ENCODE measurements at regions not wholly inside any gene's neighbourhood (a gene's known extent, or its start where the extent isn't known, plus 50 kb on each side); places are given as distances from the start of the nearest gene placed in this dataset.

GRCh38 chr10:2761971-2762370 lies 305.4 kb upstream of the PFKP start:
- no peak for TF ChIP-seq POLR2A (IDR thresholded peaks at IDR 0.05; ENCODE audit: low read depth, low read length)
- no peak for TF ChIP-seq POLR2AphosphoS5 (IDR thresholded peaks at IDR 0.05; ENCODE audit: low read depth, low read length)
- no peak for TF ChIP-seq TAF1 (IDR thresholded peaks at IDR 0.05; ENCODE audit: borderline replicate concordance, low read depth, low read length)
- DNase-seq (ENCODE audit: insufficient read length), result no peak
- no peak for FAIRE-seq

- DNase-seq (ENCODE audit: insufficient read length) (no peak), FAIRE-seq (no peak)
- no peak for TF ChIP-seq POLR2AphosphoS5 (IDR thresholded peaks at IDR 0.05; ENCODE audit: low read depth, low read length)
- no peak for TF ChIP-seq TAF1 (IDR thresholded peaks at IDR 0.05; ENCODE audit: borderline replicate concordance, low read depth, low read length)
- no peak for TF ChIP-seq POLR2A (IDR thresholded peaks at IDR 0.05; ENCODE audit: low read depth, low read length)
Measured at GRCh38 chr10:2761311-2761710, 306.0 kb upstream of the PFKP start.

GRCh38 chr10:2760736-2761135 lies 306.6 kb upstream of the PFKP start:
- DNase-seq (ENCODE audit: insufficient read length) (no peak), FAIRE-seq (no peak)
- TF ChIP-seq TAF1 (IDR thresholded peaks at IDR 0.05; ENCODE audit: borderline replicate concordance, low read depth, low read length), result no peak
- no peak for TF ChIP-seq POLR2AphosphoS5 (IDR thresholded peaks at IDR 0.05; ENCODE audit: low read depth, low read length)
- no peak for TF ChIP-seq POLR2A (IDR thresholded peaks at IDR 0.05; ENCODE audit: low read depth, low read length)

- no peak for TF ChIP-seq POLR2A (IDR thresholded peaks at IDR 0.05; ENCODE audit: low read depth, low read length)
- TF ChIP-seq POLR2AphosphoS5 (IDR thresholded peaks at IDR 0.05; ENCODE audit: low read depth, low read length), result no peak
- TF ChIP-seq TAF1 (IDR thresholded peaks at IDR 0.05; ENCODE audit: borderline replicate concordance, low read depth, low read length), result no peak
- no peak for FAIRE-seq
- DNase-seq (ENCODE audit: insufficient read length), result no peak
Measured at GRCh38 chr10:2759233-2759632, 308.1 kb upstream of the PFKP start.

- no peak for FAIRE-seq
- TF ChIP-seq POLR2A (IDR thresholded peaks at IDR 0.05; ENCODE audit: low read depth, low read length), result no peak
- TF ChIP-seq POLR2AphosphoS5 (IDR thresholded peaks at IDR 0.05; ENCODE audit: low read depth, low read length), result no peak
- no peak for TF ChIP-seq TAF1 (IDR thresholded peaks at IDR 0.05; ENCODE audit: borderline replicate concordance, low read depth, low read length)
- no peak for DNase-seq (ENCODE audit: insufficient read length)
Measured at GRCh38 chr10:2754943-2755342, 312.4 kb upstream of the PFKP start.

GRCh38 chr10:2748287-2748686 lies 319.1 kb upstream of the PFKP start:
- DNase-seq (ENCODE audit: insufficient read length) (no peak), FAIRE-seq (no peak)
- TF ChIP-seq POLR2AphosphoS5 (IDR thresholded peaks at IDR 0.05; ENCODE audit: low read depth, low read length) (no peak), TAF1 (IDR thresholded peaks at IDR 0.05; ENCODE audit: borderline replicate concordance, low read depth, low read length) (no peak), POLR2A (IDR thresholded peaks at IDR 0.05; ENCODE audit: low read depth, low read length) (no peak)

- DNase-seq (ENCODE audit: insufficient read length), result no peak
- no peak for FAIRE-seq
- no peak for TF ChIP-seq TAF1 (IDR thresholded peaks at IDR 0.05; ENCODE audit: borderline replicate concordance, low read depth, low read length)
- no peak for TF ChIP-seq POLR2AphosphoS5 (IDR thresholded peaks at IDR 0.05; ENCODE audit: low read depth, low read length)
- no peak for TF ChIP-seq POLR2A (IDR thresholded peaks at IDR 0.05; ENCODE audit: low read depth, low read length)
Measured at GRCh38 chr10:2746638-2747037, 320.7 kb upstream of the PFKP start.

- TF ChIP-seq TAF1 (IDR thresholded peaks at IDR 0.05; ENCODE audit: borderline replicate concordance, low read depth, low read length), result no peak
- no peak for TF ChIP-seq POLR2AphosphoS5 (IDR thresholded peaks at IDR 0.05; ENCODE audit: low read depth, low read length)
- no peak for TF ChIP-seq POLR2A (IDR thresholded peaks at IDR 0.05; ENCODE audit: low read depth, low read length)
- no peak for DNase-seq (ENCODE audit: insufficient read length)
- FAIRE-seq, result no peak
Measured at GRCh38 chr10:2745666-2746065, 321.7 kb upstream of the PFKP start.

- FAIRE-seq, result no peak
- no peak for TF ChIP-seq TAF1 (IDR thresholded peaks at IDR 0.05; ENCODE audit: borderline replicate concordance, low read depth, low read length)
- no peak for TF ChIP-seq POLR2A (IDR thresholded peaks at IDR 0.05; ENCODE audit: low read depth, low read length)
- TF ChIP-seq POLR2AphosphoS5 (IDR thresholded peaks at IDR 0.05; ENCODE audit: low read depth, low read length), result no peak
- DNase-seq (ENCODE audit: insufficient read length), result no peak
Measured at GRCh38 chr10:2744547-2745200, 322.7 kb upstream of the PFKP start.

GRCh38 chr10:2734603-2735002 lies 332.7 kb upstream of the PFKP start:
- FAIRE-seq (no peak), DNase-seq (ENCODE audit: insufficient read length) (no peak)
- no peak for TF ChIP-seq POLR2AphosphoS5 (IDR thresholded peaks at IDR 0.05; ENCODE audit: low read depth, low read length)
- TF ChIP-seq POLR2A (IDR thresholded peaks at IDR 0.05; ENCODE audit: low read depth, low read length), result no peak
- TF ChIP-seq TAF1 (IDR thresholded peaks at IDR 0.05; ENCODE audit: borderline replicate concordance, low read depth, low read length), result no peak

GRCh38 chr10:2733278-2733963 lies 333.9 kb upstream of the PFKP start:
- DNase-seq (ENCODE audit: insufficient read length) (no peak), FAIRE-seq (no peak)
- TF ChIP-seq TAF1 (IDR thresholded peaks at IDR 0.05; ENCODE audit: borderline replicate concordance, low read depth, low read length) (no peak), POLR2A (IDR thresholded peaks at IDR 0.05; ENCODE audit: low read depth, low read length) (no peak), POLR2AphosphoS5 (IDR thresholded peaks at IDR 0.05; ENCODE audit: low read depth, low read length) (no peak)

GRCh38 chr10:2731940-2732339 lies 335.4 kb upstream of the PFKP start:
- FAIRE-seq (no peak), DNase-seq (ENCODE audit: insufficient read length) (no peak)

More at GRCh38 chr10:2731940-2732339, 335.4 kb upstream of the PFKP start:
- TF ChIP-seq POLR2AphosphoS5 (IDR thresholded peaks at IDR 0.05; ENCODE audit: low read depth, low read length), result no peak
- no peak for TF ChIP-seq TAF1 (IDR thresholded peaks at IDR 0.05; ENCODE audit: borderline replicate concordance, low read depth, low read length)
- TF ChIP-seq POLR2A (IDR thresholded peaks at IDR 0.05; ENCODE audit: low read depth, low read length), result no peak

All from GM12892 (cell line).